ENCODE measurements at regions not wholly inside any gene's neighbourhood (a gene's known extent, or its start where the extent isn't known, plus 50 kb on each side); places are given as distances from the start of the nearest gene placed in this dataset.

DNA sequence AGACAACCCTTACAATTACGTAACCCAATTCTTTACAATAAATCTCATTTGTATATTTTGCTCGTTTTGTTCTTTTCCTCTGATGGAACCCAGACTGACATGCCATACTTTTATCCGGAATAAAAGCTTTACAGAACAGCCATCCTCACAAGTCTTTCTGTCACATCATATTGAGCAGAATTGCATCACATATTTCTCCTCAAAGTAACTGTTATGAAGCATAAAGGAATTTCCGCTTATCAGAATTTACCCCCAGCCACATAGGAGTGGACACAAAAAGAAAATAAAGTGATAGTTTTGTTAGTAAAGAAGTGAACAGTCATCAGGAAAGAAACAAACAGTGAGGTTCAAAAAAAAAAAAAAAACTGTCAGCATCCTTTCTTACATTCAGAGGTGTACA is 539.5 kb upstream of the LUZP2 start:
- TF ChIP-seq, protein P1, sequence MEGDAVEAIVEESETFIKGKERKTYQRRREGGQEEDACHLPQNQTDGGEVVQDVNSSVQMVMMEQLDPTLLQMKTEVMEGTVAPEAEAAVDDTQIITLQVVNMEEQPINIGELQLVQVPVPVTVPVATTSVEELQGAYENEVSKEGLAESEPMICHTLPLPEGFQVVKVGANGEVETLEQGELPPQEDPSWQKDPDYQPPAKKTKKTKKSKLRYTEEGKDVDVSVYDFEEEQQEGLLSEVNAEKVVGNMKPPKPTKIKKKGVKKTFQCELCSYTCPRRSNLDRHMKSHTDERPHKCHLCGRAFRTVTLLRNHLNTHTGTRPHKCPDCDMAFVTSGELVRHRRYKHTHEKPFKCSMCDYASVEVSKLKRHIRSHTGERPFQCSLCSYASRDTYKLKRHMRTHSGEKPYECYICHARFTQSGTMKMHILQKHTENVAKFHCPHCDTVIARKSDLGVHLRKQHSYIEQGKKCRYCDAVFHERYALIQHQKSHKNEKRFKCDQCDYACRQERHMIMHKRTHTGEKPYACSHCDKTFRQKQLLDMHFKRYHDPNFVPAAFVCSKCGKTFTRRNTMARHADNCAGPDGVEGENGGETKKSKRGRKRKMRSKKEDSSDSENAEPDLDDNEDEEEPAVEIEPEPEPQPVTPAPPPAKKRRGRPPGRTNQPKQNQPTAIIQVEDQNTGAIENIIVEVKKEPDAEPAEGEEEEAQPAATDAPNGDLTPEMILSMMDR (IDR thresholded peaks at IDR 0.05; ENCODE audit: insufficient read depth, low read depth, low read length), result no peak
- no peak for TF ChIP-seq EZH2 (IDR thresholded peaks at IDR 0.05; ENCODE audit: insufficient read depth, low read length)
